ENCODE measurements at regions not wholly inside any gene's neighbourhood (a gene's known extent, or its start where the extent isn't known, plus 50 kb on each side); places are given as distances from the start of the nearest gene placed in this dataset.
A peak's percentile ranks its signal among the peaks of the same experiment; 100 is the strongest.

- H3K36me3 ChIP-seq, result no peaks in the 10 kb centered on the region
- no peak for ATAC-seq
- TF ChIP-seq CTCF (IDR thresholded peaks at IDR 0.05), result no peak
- intact Hi-C loops (cut with DNase I), result no loop called here
- H3K27me3 ChIP-seq, result no peaks in the 10 kb centered on the region
- no peak overlapping the region for H3K27ac ChIP-seq
- no peaks in the 10 kb centered on the region for H3K4me1 ChIP-seq
- no peak for DNase-seq
- no peaks in the 10 kb centered on the region for H3K9me3 ChIP-seq
- H3K4me3 ChIP-seq, result no peak overlapping the region
- WGBS (ENCODE audit: insufficient coverage, low coverage, low lambda C conversion rate, missing lambda C conversion rate), result 75% methylated on average over 4 of the region's 4 CpGs
Measured at GRCh38 chr20:23278172-23278571, 72.4 kb upstream of the NXT1 start.

GRCh38 chr20:23277316-23277715 is 73.3 kb upstream of the NXT1 start:
- Histone ChIP-seq H3K36me3 (no peaks in the 10 kb centered on the region), H3K4me1 (no peaks in the 10 kb centered on the region), H3K4me3 (no peak overlapping the region), H3K27ac (no peak overlapping the region), H3K27me3 (no peaks in the 10 kb centered on the region), H3K9me3 (no peaks in the 10 kb centered on the region)
- intact Hi-C loops (cut with DNase I), result no loop called here
- no peak for TF ChIP-seq CTCF (IDR thresholded peaks at IDR 0.05)
- TF ChIP-seq POLR2A (IDR thresholded peaks at IDR 0.05), result no peak
- ATAC-seq (no peak), DNase-seq (no peak)
- WGBS (ENCODE audit: insufficient coverage, low coverage, low lambda C conversion rate, missing lambda C conversion rate), result 42% methylated on average over 2 of the region's 2 CpGs

- no peaks in the 10 kb centered on the region for H3K36me3 ChIP-seq
- no peaks in the 10 kb centered on the region for H3K4me1 ChIP-seq
- no peak overlapping the region for H3K27ac ChIP-seq
- H3K4me3 ChIP-seq, result no peak overlapping the region
- intact Hi-C loops (cut with DNase I), result no loop called here
- WGBS (ENCODE audit: insufficient coverage, low coverage, low lambda C conversion rate, missing lambda C conversion rate), result no CpG with 5 or more reads among the region's 3 CpGs
- peak in 1 of 4 donors; percentile 19 for ATAC-seq
- DNase-seq, result no peak
- no peaks in the 10 kb centered on the region for H3K9me3 ChIP-seq
- H3K27me3 ChIP-seq, result no peaks in the 10 kb centered on the region
- no peak for TF ChIP-seq POLR2A (IDR thresholded peaks at IDR 0.05)
- no peak for TF ChIP-seq CTCF (IDR thresholded peaks at IDR 0.05)
Measured at GRCh38 chr20:23273776-23274175, 76.8 kb upstream of the NXT1 start.

- 90% methylated on average over 2 of the region's 6 CpGs for WGBS (ENCODE audit: insufficient coverage, low coverage, low lambda C conversion rate, missing lambda C conversion rate)
- intact Hi-C loops (cut with DNase I), result no loop called here
- no peak overlapping the region for H3K27ac ChIP-seq
- ATAC-seq, result no peak
- H3K4me3 ChIP-seq, result no peak overlapping the region
- H3K36me3 ChIP-seq, result no peaks in the 10 kb centered on the region
- H3K27me3 ChIP-seq, result no peaks in the 10 kb centered on the region
- TF ChIP-seq POLR2A (IDR thresholded peaks at IDR 0.05) (no peak), CTCF (IDR thresholded peaks at IDR 0.05) (no peak)
- no peak for DNase-seq
- H3K4me1 ChIP-seq, result no peaks in the 10 kb centered on the region
- no peaks in the 10 kb centered on the region for H3K9me3 ChIP-seq
Measured at GRCh38 chr20:23272176-23273029, 78.2 kb upstream of the NXT1 start.

Data from right lobe of liver (tissue), 6 donors.